Spleen (tissue), 11 donors: ENCODE measurements at regions not wholly inside any gene's neighbourhood (a gene's known extent, or its start where the extent isn't known, plus 50 kb on each side); places are given as distances from the start of the nearest gene placed in this dataset.

ENCODE experiments used
- DNase-seq: peaks from one replicate; pipeline ENCODE4 v3.0.0-alpha.2; 2020
- H3K27ac ChIP-seq, 8 donors: fragments of 200-600 bp; sonication (generic) in 7 of 8; 1 replicate in 4 of 8; 2 replicates in 4 of 8; pipeline versions ENCODE4 v1.5.0 to v1.8.0; 2016 to 2021; ENCODE audit warnings: inconsistent platforms in 4 of 8, mild to moderate bottlenecking in 4 of 8, moderate library complexity in 1 of 8
- H3K27me3 ChIP-seq, 7 donors: fragments of 200-600 bp; sonication (generic) in 6 of 7; replicated peaks in 1 of 7; 1 replicate in 4 of 7; 2 replicates in 3 of 7; pipeline versions ENCODE4 v1.5.0 to v1.8.0; 2016 to 2021; ENCODE audit warnings: inconsistent platforms in 3 of 7, mild to moderate bottlenecking in 1 of 7
- H3K36me3 ChIP-seq, 6 donors: fragments of 200-600 bp; sonication (generic) in 5 of 6; 1 replicate in 4 of 6; 2 replicates in 2 of 6; pipeline versions ENCODE4 v1.5.0 to v1.8.0; 2016 to 2021; ENCODE audit warnings: inconsistent platforms in 2 of 6
- H3K4me1 ChIP-seq, 6 donors: fragments of 200-600 bp; sonication (generic) in 5 of 6; 1 replicate in 3 of 6; 2 replicates in 3 of 6; pipeline versions ENCODE4 v1.5.0 to v1.8.0; 2016 to 2021; ENCODE audit warnings: inconsistent platforms in 3 of 6
- H3K4me3 ChIP-seq, 8 donors: fragments of 200-600 bp; sonication (generic) in 7 of 8; 1 replicate in 4 of 8; 2 replicates in 4 of 8; pipeline versions ENCODE4 v1.5.0 to v1.8.0; 2016 to 2021; ENCODE audit warnings: inconsistent platforms in 4 of 8, mild to moderate bottlenecking in 4 of 8, moderate library complexity in 2 of 8
- H3K9me3 ChIP-seq, 8 donors: fragments of 200-600 bp; sonication (generic) in 7 of 8; 1 replicate in 4 of 8; 2 replicates in 4 of 8; pipeline versions ENCODE4 v1.5.0 to v1.8.0; 2016 to 2021; ENCODE audit warnings: inconsistent platforms in 4 of 8
- POLR2A ChIP-seq, 3 donors: fragments of 450-650 bp; IDR thresholded peaks; one replicate each; pipeline ENCODE4 v1.5.1; 2017; ENCODE audit warnings: antibody characterized with exemption in 3 of 3, mild to moderate bottlenecking in 1 of 3
- POLR2AphosphoS5 ChIP-seq, 3 donors: sonication (generic); formaldehyde crosslinking; IDR thresholded peaks; one replicate each; pipeline ENCODE4 v1.5.1; 2017; ENCODE audit warnings: antibody characterized with exemption in 3 of 3
- WGBS, 5 donors: extraction: QIAGEN DNeasy Blood & Tissue Kit in 3 of 5; methylation state at CpG; one replicate each; pipeline versions ENCODE4 v1.1.5 to v1.1.7; 2013 to 2018; 5-methylcytosine and 5-hydroxymethylcytosine counted together
- intact Hi-C: fragments of 100-400 bp; cut with DNase I; formaldehyde crosslinking; loops from one replicate; pipeline ENCODE4 v1.15.0; 2023; ENCODE audit warnings: low total_unique reads
- TF ChIP-seq, protein P1 (sequence below), 11 experiments: fragments of 200-600 bp in 7 of 11; fragments of 450-650 bp in 4 of 11; sonication (generic) in 4 of 11; IDR thresholded peaks in 8 of 11; conservative IDR thresholded peaks in 3 of 11; 1 replicate in 7 of 11; 2 replicates in 4 of 11; pipeline versions ENCODE4 v1.4.0 to v1.8.0; 2016 to 2021; ENCODE audit warnings: antibody characterized with exemption in 11 of 11, inconsistent platforms in 4 of 11, mild to moderate bottlenecking in 1 of 11
- donor health status: healthy with polysubstance abuse.
- donor health status: DM: no; HTN: no; CAD: no; lungs with moderate emphysema.
- donor health status: DM: no; HTN: no; CAD: no.
- donor health status: Bipolar disorder and iron deficiency.
- donor health status: healthy.
- donor health status: DM: no; HTN: no; CAD: no.
- donor health status: DM: yes; HTN: yes; CAD: no.

DNA sequence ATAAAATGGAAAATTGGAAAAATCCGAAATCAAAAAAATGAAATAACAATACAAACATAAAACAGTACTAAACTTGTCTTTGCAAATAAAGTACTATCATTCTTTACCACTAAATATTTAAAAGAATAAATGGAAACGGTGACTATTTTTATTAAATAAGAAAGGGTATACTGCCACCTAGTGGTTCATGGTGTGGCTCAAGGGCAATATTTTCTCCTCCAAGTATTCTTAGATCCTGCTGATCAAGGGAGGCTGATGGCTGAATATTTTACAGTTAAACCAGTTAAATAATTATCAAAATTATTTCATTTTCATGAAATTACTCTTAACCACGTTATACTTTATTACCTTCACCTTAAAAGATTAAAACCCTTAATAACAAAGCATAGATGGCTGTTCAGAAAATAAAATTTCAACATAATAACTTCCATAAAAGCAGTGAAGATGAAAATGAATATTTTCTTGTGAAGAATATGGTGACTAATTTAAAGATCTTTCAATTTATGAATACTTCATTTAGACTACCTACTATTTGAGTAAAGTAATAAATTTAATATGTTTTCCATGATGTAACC is 1793.9 kb downstream of the NCAM2 start:
- H3K36me3 ChIP-seq, result no peaks in the 10 kb centered on the region
- no peaks in the 10 kb centered on the region for H3K4me1 ChIP-seq
- no peaks in the 10 kb centered on the region for H3K27me3 ChIP-seq
- WGBS, 5 donors, result 0 to 3% (median 1%) methylated on average over 3 of the region's 3 CpGs
- H3K4me3 ChIP-seq, result no peak overlapping the region
- H3K27ac ChIP-seq, result no peak overlapping the region
- no peaks in the 10 kb centered on the region for H3K9me3 ChIP-seq
- TF ChIP-seq, protein P1, sequence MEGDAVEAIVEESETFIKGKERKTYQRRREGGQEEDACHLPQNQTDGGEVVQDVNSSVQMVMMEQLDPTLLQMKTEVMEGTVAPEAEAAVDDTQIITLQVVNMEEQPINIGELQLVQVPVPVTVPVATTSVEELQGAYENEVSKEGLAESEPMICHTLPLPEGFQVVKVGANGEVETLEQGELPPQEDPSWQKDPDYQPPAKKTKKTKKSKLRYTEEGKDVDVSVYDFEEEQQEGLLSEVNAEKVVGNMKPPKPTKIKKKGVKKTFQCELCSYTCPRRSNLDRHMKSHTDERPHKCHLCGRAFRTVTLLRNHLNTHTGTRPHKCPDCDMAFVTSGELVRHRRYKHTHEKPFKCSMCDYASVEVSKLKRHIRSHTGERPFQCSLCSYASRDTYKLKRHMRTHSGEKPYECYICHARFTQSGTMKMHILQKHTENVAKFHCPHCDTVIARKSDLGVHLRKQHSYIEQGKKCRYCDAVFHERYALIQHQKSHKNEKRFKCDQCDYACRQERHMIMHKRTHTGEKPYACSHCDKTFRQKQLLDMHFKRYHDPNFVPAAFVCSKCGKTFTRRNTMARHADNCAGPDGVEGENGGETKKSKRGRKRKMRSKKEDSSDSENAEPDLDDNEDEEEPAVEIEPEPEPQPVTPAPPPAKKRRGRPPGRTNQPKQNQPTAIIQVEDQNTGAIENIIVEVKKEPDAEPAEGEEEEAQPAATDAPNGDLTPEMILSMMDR (IDR thresholded peaks at IDR 0.05 in 8 of 11, conservative IDR thresholded peaks at IDR 0.05 in 3 of 11), result peak in 10 of 11 experiments; percentile 33 to 77 (median 62)
- no peak for TF ChIP-seq POLR2AphosphoS5 (IDR thresholded peaks at IDR 0.05)
- intact Hi-C loops, result no loop called here
- no peak for DNase-seq

DNA sequence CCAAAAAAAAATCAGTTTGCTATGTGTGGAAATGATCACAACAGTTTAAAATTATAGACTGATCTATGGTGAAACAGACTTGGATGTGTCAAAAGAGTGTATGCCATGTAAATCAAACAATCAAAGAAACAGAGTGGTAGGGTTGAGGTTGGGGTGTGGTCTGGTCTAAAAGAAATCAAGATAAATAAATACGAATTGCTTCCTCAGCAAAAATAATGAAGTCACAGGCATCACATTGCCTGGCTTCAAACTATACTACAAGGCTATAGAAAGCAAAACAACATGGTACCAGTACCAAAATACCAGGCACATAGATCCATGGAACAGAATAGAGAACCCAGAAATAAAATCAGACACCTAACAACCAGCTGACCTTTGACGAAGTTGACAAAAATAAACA is 1796.9 kb downstream of the NCAM2 start:
- Histone ChIP-seq H3K27ac (no peak overlapping the region), H3K9me3 (no peaks in the 10 kb centered on the region), H3K36me3 (no peaks in the 10 kb centered on the region), H3K4me1 (no peaks in the 10 kb centered on the region), H3K27me3 (no peaks in the 10 kb centered on the region), H3K4me3 (no peak overlapping the region)
- TF ChIP-seq POLR2A (IDR thresholded peaks at IDR 0.05) (no peak), POLR2AphosphoS5 (IDR thresholded peaks at IDR 0.05) (no peak)
- TF ChIP-seq, protein P1 (IDR thresholded peaks at IDR 0.05 in 8 of 11, conservative IDR thresholded peaks at IDR 0.05 in 3 of 11), result no peak
- intact Hi-C loops, result no loop called here
- WGBS, 5 donors, result 79 to 98% (median 84%) methylated on average over 2 of the region's 2 CpGs
- DNase-seq, result no peak

DNA sequence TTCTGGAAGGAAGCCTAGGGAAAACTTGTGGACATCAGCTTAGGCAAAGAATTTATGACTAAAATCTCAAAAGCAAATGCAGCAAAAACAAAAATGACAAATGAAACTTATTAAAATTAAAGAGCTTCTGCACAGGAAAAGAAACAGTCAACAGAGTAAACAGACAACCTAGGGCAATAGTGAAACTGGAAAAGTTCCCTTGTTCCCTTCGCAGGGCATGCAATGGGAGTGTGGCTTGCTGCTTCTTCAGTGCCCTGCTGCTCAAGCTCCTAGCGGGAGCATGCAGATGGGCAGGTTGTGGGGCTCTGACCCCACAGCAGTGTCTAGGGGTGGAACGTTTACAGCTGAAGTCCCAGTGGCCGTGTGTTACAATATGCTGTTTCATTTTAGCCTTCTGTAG is 1797.4 kb downstream of the NCAM2 start:
- intact Hi-C loops, result no loop called here

DNA sequence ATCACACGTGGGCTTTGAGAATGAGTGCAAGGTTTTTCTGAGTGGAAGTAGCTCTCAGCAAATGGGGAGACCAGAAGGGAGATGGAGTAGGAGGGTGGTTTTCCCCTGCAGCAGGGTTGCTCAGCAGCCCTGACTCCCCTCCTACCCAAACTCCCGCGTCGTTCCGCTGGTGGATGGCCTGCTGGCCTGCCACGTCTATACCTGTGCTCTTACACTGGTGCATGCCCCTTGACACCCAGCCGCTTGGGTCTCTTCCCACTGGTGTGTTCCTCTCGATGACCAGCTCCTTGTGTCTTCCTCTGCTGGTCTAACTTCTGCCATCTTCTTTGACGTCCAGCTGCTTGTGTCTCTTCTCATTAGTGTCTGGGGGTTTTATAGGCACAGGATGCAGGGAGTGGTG is 1797.9 kb downstream of the NCAM2 start:
- intact Hi-C loops, result no loop called here
- DNase-seq, result no peak
- WGBS, 5 donors, result 79 to 95% (median 91%) methylated on average over 9 of the region's 9 CpGs
- no peak overlapping the region for H3K4me3 ChIP-seq
- no peak for TF ChIP-seq POLR2AphosphoS5 (IDR thresholded peaks at IDR 0.05)
- TF ChIP-seq POLR2A (IDR thresholded peaks at IDR 0.05), result no peak
- TF ChIP-seq, protein P1 (IDR thresholded peaks at IDR 0.05 in 8 of 11, conservative IDR thresholded peaks at IDR 0.05 in 3 of 11), result no peak
- H3K4me1 ChIP-seq, result no peaks in the 10 kb centered on the region
- H3K27me3 ChIP-seq, result no peaks in the 10 kb centered on the region
- no peaks in the 10 kb centered on the region for H3K36me3 ChIP-seq
- no peaks in the 10 kb centered on the region for H3K9me3 ChIP-seq
- H3K27ac ChIP-seq, result no peak overlapping the region

More for the DNA sequence above, 1797.4 kb downstream of the NCAM2 start:
- Histone ChIP-seq H3K4me1 (no peaks in the 10 kb centered on the region), H3K36me3 (no peaks in the 10 kb centered on the region), H3K9me3 (no peaks in the 10 kb centered on the region), H3K27ac (no peak overlapping the region), H3K27me3 (no peaks in the 10 kb centered on the region), H3K4me3 (no peak overlapping the region)
- 42 to 78% (median 53%) methylated on average over 3 to 4 of the region's 4 CpGs for WGBS, 5 donors
- TF ChIP-seq, protein P1 (IDR thresholded peaks at IDR 0.05 in 8 of 11, conservative IDR thresholded peaks at IDR 0.05 in 3 of 11), result no peak
- no peak for TF ChIP-seq POLR2A (IDR thresholded peaks at IDR 0.05)
- no peak for TF ChIP-seq POLR2AphosphoS5 (IDR thresholded peaks at IDR 0.05)
- no peak for DNase-seq
